Iris pigment epithelial cell (primary cell): ENCODE measurements at regions not wholly inside any gene's neighbourhood (a gene's known extent, or its start where the extent isn't known, plus 50 kb on each side); places are given as distances from the start of the nearest gene placed in this dataset.
A peak's percentile ranks its signal among the peaks of the same experiment; 100 is the strongest.

Source experiments
- DNase-seq: peaks from one replicate; pipeline ENCODE4 v3.0.0-alpha.2; 2011; ENCODE audit warnings: low read depth

- DNase-seq = no peak
Observed at GRCh38 chr1:83725735-83726360, 273.1 kb downstream of the TTLL7 start.

GRCh38 chr1:83718338-83718737 is 280.6 kb downstream of the TTLL7 start:
- DNase-seq = no peak

GRCh38 chr1:83717785-83718184 is 281.1 kb downstream of the TTLL7 start:
- no peak for DNase-seq

- DNase-seq = no peak
Observed at GRCh38 chr1:83716641-83717040, 282.3 kb downstream of the TTLL7 start.

GRCh38 chr1:83715550-83715949 is 283.4 kb downstream of the TTLL7 start:
- DNase-seq = no peak

GRCh38 chr1:83709662-83710061 is 289.3 kb downstream of the TTLL7 start:
- no peak for DNase-seq

- no peak for DNase-seq
Observed at GRCh38 chr1:83706354-83706938, 292.5 kb downstream of the TTLL7 start.

GRCh38 chr1:83705091-83705490 is 293.8 kb downstream of the TTLL7 start:
- DNase-seq = no peak

- DNase-seq = no peak
Observed at GRCh38 chr1:83704350-83704749, 294.6 kb downstream of the TTLL7 start.

- no peak for DNase-seq
Observed at GRCh38 chr1:83702356-83702755, 296.6 kb downstream of the TTLL7 start.

GRCh38 chr1:83701355-83701754 is 297.6 kb downstream of the TTLL7 start:
- no peak for DNase-seq

GRCh38 chr1:83698644-83699043 is 300.3 kb downstream of the TTLL7 start:
- DNase-seq = no peak

- no peak for DNase-seq
Observed at GRCh38 chr1:83697961-83698360, 301.0 kb downstream of the TTLL7 start.

- no peak for DNase-seq
Observed at GRCh38 chr1:83697220-83697619, 301.7 kb downstream of the TTLL7 start.

GRCh38 chr1:83694449-83694848 is 304.5 kb downstream of the TTLL7 start:
- DNase-seq = no peak

GRCh38 chr1:83693427-83694126 is 305.4 kb downstream of the TTLL7 start:
- DNase-seq = peak; percentile 20

GRCh38 chr1:83692524-83693381 is 306.2 kb downstream of the TTLL7 start:
- DNase-seq = peak; percentile 15

- no peak for DNase-seq
Observed at GRCh38 chr1:83691953-83692500, 306.9 kb downstream of the TTLL7 start.

- no peak for DNase-seq
Observed at GRCh38 chr1:83689921-83690868, 308.7 kb downstream of the TTLL7 start.

- no peak for DNase-seq
Observed at GRCh38 chr1:83682132-83682531, 316.8 kb downstream of the TTLL7 start.

GRCh38 chr1:83676106-83676505 is 322.8 kb downstream of the TTLL7 start:
- DNase-seq = no peak
